22Rv1 (cell line): ENCODE measurements at regions not wholly inside any gene's neighbourhood (a gene's known extent, or its start where the extent isn't known, plus 50 kb on each side); places are given as distances from the start of the nearest gene placed in this dataset.

Experiments used
- CTCF ChIP-seq: fragments of 450-650 bp; IDR thresholded peaks from 2 replicates; pipeline ENCODE4 v1.5.1; 2017; ENCODE audit warnings: mild to moderate bottlenecking
- ZFX ChIP-seq: fragments of 450-650 bp; IDR thresholded peaks from 2 replicates; pipeline ENCODE4 v1.6.1; 2017; ENCODE audit warnings: antibody characterized with exemption, borderline replicate concordance

GRCh38 chr11:120029321-120029720 is 108.6 kb downstream of the TRIM29 start:
- TF ChIP-seq CTCF, result no peak
- no peak for TF ChIP-seq ZFX
